Smooth muscle cell (in vitro differentiated cells): ENCODE measurements at regions not wholly inside any gene's neighbourhood (a gene's known extent, or its start where the extent isn't known, plus 50 kb on each side); places are given as distances from the start of the nearest gene placed in this dataset.
A peak's percentile ranks its signal among the peaks of the same experiment; 100 is the strongest.

Source experiments
- DNase-seq: peaks from one replicate; lab custom pipeline; 2025; ENCODE audit not compliant: unreplicated experiment; lab: John Stamatoyannopoulos, UW
- H2AFZ ChIP-seq: fragments of 200-600 bp; sonication (generic); 2 replicates; pipeline ENCODE4 v1.6.0; 2016; ENCODE audit warnings: antibody characterized with exemption, low read depth, mild to moderate bottlenecking
- H3F3A ChIP-seq: fragments of 200-600 bp; sonication (generic); 2 replicates; pipeline ENCODE4 v1.6.0; 2017; ENCODE audit warnings: antibody characterized with exemption, low read depth
- H3K27ac ChIP-seq: fragments of 200-600 bp; sonication (generic); 2 replicates; pipeline ENCODE4 v1.5.1; 2016; ENCODE audit warnings: low read depth, mild to moderate bottlenecking
- H3K27me3 ChIP-seq: fragments of 200-600 bp; sonication (generic); 2 replicates; pipeline ENCODE4 v1.6.1; 2016; ENCODE audit warnings: low read depth, mild to moderate bottlenecking
- H3K36me3 ChIP-seq: fragments of 200-600 bp; sonication (generic); 2 replicates; pipeline ENCODE4 v1.5.1; 2016; ENCODE audit warnings: low read depth
- H3K4me1 ChIP-seq: fragments of 200-600 bp; sonication (generic); 2 replicates; pipeline ENCODE4 v1.5.1; 2016; ENCODE audit warnings: low read depth
- H3K4me2 ChIP-seq: fragments of 200-600 bp; sonication (generic); 2 replicates; pipeline ENCODE4 v1.6.0; 2016; ENCODE audit warnings: mild to moderate bottlenecking
- H3K4me3 ChIP-seq: fragments of 200-600 bp; sonication (generic); 2 replicates; pipeline ENCODE4 v1.5.1; 2016; ENCODE audit warnings: mild to moderate bottlenecking
- H3K79me2 ChIP-seq: fragments of 200-600 bp; sonication (generic); 2 replicates; pipeline ENCODE4 v1.6.0; 2016; ENCODE audit warnings: low read depth, mild to moderate bottlenecking
- H3K9ac ChIP-seq: fragments of 200-600 bp; sonication (generic); 2 replicates; pipeline ENCODE4 v1.6.0; 2016; ENCODE audit warnings: low read depth
- H3K9me3 ChIP-seq: fragments of 200-600 bp; sonication (generic); replicated peaks from 2 replicates; pipeline ENCODE4 v1.5.1; 2016; ENCODE audit warnings: low read depth
- H4K20me1 ChIP-seq: fragments of 200-600 bp; sonication (generic); 2 replicates; pipeline ENCODE4 v1.6.0; 2016; ENCODE audit warnings: low read depth
- WGBS: methylation state at CpG from one replicate; pipeline ENCODE4 v1.1.7; 2016; ENCODE audit warnings: low lambda C conversion rate; 5-methylcytosine and 5-hydroxymethylcytosine counted together
- TF ChIP-seq, protein P1 (sequence below): fragments of 200-600 bp; sonication (generic); IDR thresholded peaks from 2 replicates; pipeline ENCODE4 v1.5.1; 2017; ENCODE audit warnings: borderline replicate concordance, mild to moderate bottlenecking, antibody characterized with exemption; ENCODE audit not compliant: insufficient read depth, poor library complexity, severe bottlenecking

DNA sequence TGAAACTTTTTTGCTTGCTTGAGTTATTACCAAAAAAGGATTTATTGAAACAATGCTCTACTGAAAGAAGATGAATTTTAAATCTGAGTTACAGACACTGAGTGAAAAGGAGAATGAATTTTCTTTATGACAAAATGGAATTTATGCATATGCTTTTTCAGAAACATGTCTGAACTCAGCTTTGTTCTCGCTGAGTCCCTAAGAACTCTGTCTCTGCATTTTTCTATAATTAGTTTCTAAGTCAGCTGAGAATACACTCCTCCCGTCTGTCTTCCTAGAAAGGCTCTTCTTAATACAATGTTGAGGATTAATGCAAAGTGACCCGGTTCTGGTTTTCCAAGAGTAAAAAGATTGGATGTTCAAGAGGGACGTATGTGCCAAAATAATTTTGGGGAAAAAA, 463.5 kb downstream of the NKX6-1 start:
- Histone ChIP-seq H3K4me3 (no peak overlapping the region), H3K36me3 (no peaks in the 10 kb centered on the region), H3K27ac (no peak overlapping the region), H3K9me3 (no peaks in the 10 kb centered on the region), H3K4me1 (no peaks in the 10 kb centered on the region), H3F3A (no peaks in the 10 kb centered on the region), H3K9ac (no peak overlapping the region), H3K4me2 (no peak overlapping the region), H3K27me3 (no peaks in the 10 kb centered on the region), H4K20me1 (no peaks in the 10 kb centered on the region), H2AFZ (peak overlapping the region; percentile 67), H3K79me2 (no peaks in the 10 kb centered on the region)
- DNase-seq, result no peak
- 73% methylated on average over 4 of the region's 4 CpGs for WGBS
- TF ChIP-seq, protein P1, sequence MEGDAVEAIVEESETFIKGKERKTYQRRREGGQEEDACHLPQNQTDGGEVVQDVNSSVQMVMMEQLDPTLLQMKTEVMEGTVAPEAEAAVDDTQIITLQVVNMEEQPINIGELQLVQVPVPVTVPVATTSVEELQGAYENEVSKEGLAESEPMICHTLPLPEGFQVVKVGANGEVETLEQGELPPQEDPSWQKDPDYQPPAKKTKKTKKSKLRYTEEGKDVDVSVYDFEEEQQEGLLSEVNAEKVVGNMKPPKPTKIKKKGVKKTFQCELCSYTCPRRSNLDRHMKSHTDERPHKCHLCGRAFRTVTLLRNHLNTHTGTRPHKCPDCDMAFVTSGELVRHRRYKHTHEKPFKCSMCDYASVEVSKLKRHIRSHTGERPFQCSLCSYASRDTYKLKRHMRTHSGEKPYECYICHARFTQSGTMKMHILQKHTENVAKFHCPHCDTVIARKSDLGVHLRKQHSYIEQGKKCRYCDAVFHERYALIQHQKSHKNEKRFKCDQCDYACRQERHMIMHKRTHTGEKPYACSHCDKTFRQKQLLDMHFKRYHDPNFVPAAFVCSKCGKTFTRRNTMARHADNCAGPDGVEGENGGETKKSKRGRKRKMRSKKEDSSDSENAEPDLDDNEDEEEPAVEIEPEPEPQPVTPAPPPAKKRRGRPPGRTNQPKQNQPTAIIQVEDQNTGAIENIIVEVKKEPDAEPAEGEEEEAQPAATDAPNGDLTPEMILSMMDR, result no peak

DNA sequence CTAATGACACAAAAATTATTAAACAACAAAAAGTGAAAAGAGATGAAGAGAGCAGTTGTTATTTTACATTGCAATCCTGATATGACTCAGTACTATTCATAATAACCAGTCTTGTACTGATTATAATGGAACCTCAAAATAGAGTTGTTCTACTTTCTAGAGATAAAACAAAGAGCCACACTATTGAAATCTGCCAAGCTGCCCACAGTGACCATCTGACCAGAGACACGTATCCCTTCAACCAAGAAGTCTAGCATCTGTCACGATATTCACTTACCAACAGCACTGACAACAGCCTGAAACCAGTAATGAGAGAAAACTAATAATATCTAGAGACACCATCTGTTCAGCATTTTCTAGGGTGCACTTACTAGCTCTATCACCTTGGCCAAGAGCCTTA, 466.7 kb downstream of the NKX6-1 start:
- 93% methylated on average over 2 of the region's 2 CpGs for WGBS

DNA sequence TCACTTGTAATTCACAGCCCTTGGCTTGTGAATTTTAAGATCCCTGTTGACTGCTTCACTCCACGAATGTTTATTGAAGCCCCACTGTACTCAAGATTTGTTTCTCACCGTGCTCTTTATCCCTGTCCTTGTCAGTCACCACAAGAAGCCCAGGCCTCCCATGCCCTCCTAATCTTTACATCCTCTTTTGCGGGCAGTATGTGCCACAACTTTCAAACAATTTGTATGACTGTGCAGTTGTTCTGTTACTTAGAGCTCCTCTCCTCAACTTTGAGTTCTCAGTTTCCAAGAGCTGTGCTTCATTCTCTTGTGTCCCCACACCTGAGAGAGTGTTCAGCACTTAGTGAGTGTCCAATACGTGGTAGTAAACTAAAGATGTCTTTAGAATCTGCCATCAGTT, 467.7 kb downstream of the NKX6-1 start:
- Histone ChIP-seq H3K36me3 (no peaks in the 10 kb centered on the region), H3F3A (no peaks in the 10 kb centered on the region), H3K9ac (no peak overlapping the region), H3K4me2 (no peak overlapping the region), H4K20me1 (no peaks in the 10 kb centered on the region), H3K27me3 (no peaks in the 10 kb centered on the region), H3K79me2 (no peaks in the 10 kb centered on the region), H3K9me3 (no peaks in the 10 kb centered on the region), H3K4me3 (no peak overlapping the region), H3K27ac (no peak overlapping the region), H3K4me1 (no peaks in the 10 kb centered on the region), H2AFZ (no peak overlapping the region)
- 50% methylated on average over 4 of the region's 4 CpGs for WGBS
- TF ChIP-seq, protein P1, result no peak
- no peak for DNase-seq

More for the DNA sequence above, 466.7 kb downstream of the NKX6-1 start:
- H3K4me2 ChIP-seq, result no peak overlapping the region
- no peak overlapping the region for H3K4me3 ChIP-seq
- no peak overlapping the region for H2AFZ ChIP-seq
- no peak overlapping the region for H3K27ac ChIP-seq
- no peak for DNase-seq
- TF ChIP-seq, protein P1, result no peak
- H4K20me1 ChIP-seq, result no peaks in the 10 kb centered on the region
- H3K9me3 ChIP-seq, result no peaks in the 10 kb centered on the region
- no peaks in the 10 kb centered on the region for H3K79me2 ChIP-seq
- no peaks in the 10 kb centered on the region for H3F3A ChIP-seq
- no peaks in the 10 kb centered on the region for H3K27me3 ChIP-seq
- no peak overlapping the region for H3K9ac ChIP-seq
- no peaks in the 10 kb centered on the region for H3K4me1 ChIP-seq
- H3K36me3 ChIP-seq, result no peaks in the 10 kb centered on the region

DNA sequence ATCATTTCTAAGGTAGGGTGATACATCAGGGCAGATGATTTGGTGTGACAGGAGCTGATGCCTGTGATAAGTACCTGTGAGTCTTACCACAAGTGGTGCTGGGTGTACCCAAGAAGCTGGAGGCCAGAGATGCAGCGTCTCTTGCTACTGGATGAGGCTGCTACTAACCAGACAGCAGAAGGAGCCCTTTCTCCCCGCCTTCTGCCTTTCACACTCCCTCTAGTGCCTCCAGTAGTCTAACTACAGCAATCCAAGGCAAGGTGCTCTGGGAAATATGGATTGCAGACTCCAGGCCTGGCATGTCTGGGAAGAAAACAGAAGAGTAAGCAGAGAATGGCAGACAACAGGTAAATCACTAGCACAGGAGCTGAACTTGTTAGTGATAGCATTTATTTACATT, 470.8 kb downstream of the NKX6-1 start:
- Histone ChIP-seq H3K4me3 (no peak overlapping the region), H3K9me3 (no peaks in the 10 kb centered on the region), H4K20me1 (no peaks in the 10 kb centered on the region), H3K79me2 (no peaks in the 10 kb centered on the region), H3K9ac (no peak overlapping the region), H3K27me3 (no peaks in the 10 kb centered on the region), H3K27ac (no peak overlapping the region), H3K4me1 (no peaks in the 10 kb centered on the region), H3F3A (no peaks in the 10 kb centered on the region), H3K36me3 (no peaks in the 10 kb centered on the region), H2AFZ (no peak overlapping the region), H3K4me2 (no peak overlapping the region)
- WGBS, result 80% methylated on average over 2 of the region's 2 CpGs
- TF ChIP-seq, protein P1, result no peak
- DNase-seq, result no peak
